Astrocyte (in vitro differentiated cells and primary cell): ENCODE measurements at regions not wholly inside any gene's neighbourhood (a gene's known extent, or its start where the extent isn't known, plus 50 kb on each side); places are given as distances from the start of the nearest gene placed in this dataset.

Experiments used
- DNase-seq: peaks from one replicate; pipeline ENCODE4 v3.0.0-alpha.2; 2010; ENCODE audit warnings: low read depth
- FAIRE-seq: peaks from 2 replicates; lab custom pipeline; 2011; peaks lifted over from hg19 to GRCh38; lab: Jason Lieb, UNC
- H2AFZ ChIP-seq: 2 replicates; pipeline ENCODE4 v1.6.0; 2012; ENCODE audit warnings: low read depth, low read length, inconsistent platforms
- H3K27ac ChIP-seq: 2 replicates; pipeline ENCODE4 v1.5.1; 2011; ENCODE audit warnings: low read depth, low read length, inconsistent platforms
- H3K27me3 ChIP-seq: 2 replicates; pipeline ENCODE4 v1.6.0; 2011; ENCODE audit warnings: low read length, inconsistent platforms; ENCODE audit not compliant: insufficient read depth
- H3K36me3 ChIP-seq: 2 replicates; pipeline ENCODE4 v1.5.1; 2011; ENCODE audit warnings: low read length, inconsistent platforms; ENCODE audit not compliant: insufficient read depth
- H3K4me1 ChIP-seq: 2 replicates; pipeline ENCODE4 v1.5.1; 2011; ENCODE audit warnings: low read length, inconsistent platforms; ENCODE audit not compliant: insufficient read depth
- H3K4me2 ChIP-seq: 2 replicates; pipeline ENCODE4 v1.6.0; 2012; ENCODE audit warnings: low read length, inconsistent platforms
- H3K4me3 ChIP-seq: 2 replicates; pipeline ENCODE4 v1.5.1; 2011; ENCODE audit warnings: low read depth, mild to moderate bottlenecking, low read length, inconsistent platforms; ENCODE audit not compliant: insufficient read depth
- H3K79me2 ChIP-seq: 2 replicates; pipeline ENCODE4 v1.6.0; 2012; ENCODE audit warnings: mild to moderate bottlenecking, low read length, inconsistent platforms; ENCODE audit not compliant: insufficient read depth
- H3K9ac ChIP-seq: 2 replicates; pipeline ENCODE4 v1.6.0; 2012; ENCODE audit warnings: mild to moderate bottlenecking, low read length, inconsistent platforms
- H3K9me3 ChIP-seq: 2 replicates; pipeline ENCODE4 v1.5.1; 2012; ENCODE audit warnings: low read depth, mild to moderate bottlenecking, low read length, inconsistent platforms; ENCODE audit not compliant: insufficient read depth
- H4K20me1 ChIP-seq: 2 replicates; pipeline ENCODE4 v1.6.0; 2012; ENCODE audit warnings: low read length, inconsistent platforms; ENCODE audit not compliant: insufficient read depth
- H3K27ac Mint-ChIP-seq: one replicate; pipeline ENCODE4 v1.8.0; 2021; ENCODE audit warnings: mild to moderate bottlenecking, mixed read lengths; ENCODE audit not compliant: unreplicated experiment
- H3K27me3 Mint-ChIP-seq: one replicate; pipeline ENCODE4 v1.8.0; 2021; ENCODE audit warnings: low read depth, mixed read lengths; ENCODE audit not compliant: unreplicated experiment
- H3K36me3 Mint-ChIP-seq: one replicate; pipeline ENCODE4 v1.8.0; 2021; ENCODE audit warnings: low read depth, mixed read lengths; ENCODE audit not compliant: unreplicated experiment
- H3K4me1 Mint-ChIP-seq: one replicate; pipeline ENCODE4 v1.8.0; 2021; ENCODE audit warnings: low read depth, mixed read lengths; ENCODE audit not compliant: unreplicated experiment
- H3K4me3 Mint-ChIP-seq: one replicate; pipeline ENCODE4 v1.8.0; 2021; ENCODE audit warnings: mild to moderate bottlenecking, moderate library complexity, mixed read lengths; ENCODE audit not compliant: unreplicated experiment
- H3K9me3 Mint-ChIP-seq: one replicate; pipeline ENCODE4 v1.8.0; 2021; ENCODE audit warnings: mild to moderate bottlenecking, mixed read lengths; ENCODE audit not compliant: unreplicated experiment
- EZH2 ChIP-seq: IDR thresholded peaks from 2 replicates; pipeline ENCODE4 v1.6.1; 2012; ENCODE audit warnings: mild to moderate bottlenecking, low read length, inconsistent platforms; ENCODE audit not compliant: insufficient read depth
- TF ChIP-seq, protein P1 (sequence below): IDR thresholded peaks from 2 replicates; pipeline ENCODE4 v1.5.1; 2011; ENCODE audit warnings: low read depth, mild to moderate bottlenecking, inconsistent platforms, low read length, moderate library complexity; ENCODE audit not compliant: insufficient read depth

DNA sequence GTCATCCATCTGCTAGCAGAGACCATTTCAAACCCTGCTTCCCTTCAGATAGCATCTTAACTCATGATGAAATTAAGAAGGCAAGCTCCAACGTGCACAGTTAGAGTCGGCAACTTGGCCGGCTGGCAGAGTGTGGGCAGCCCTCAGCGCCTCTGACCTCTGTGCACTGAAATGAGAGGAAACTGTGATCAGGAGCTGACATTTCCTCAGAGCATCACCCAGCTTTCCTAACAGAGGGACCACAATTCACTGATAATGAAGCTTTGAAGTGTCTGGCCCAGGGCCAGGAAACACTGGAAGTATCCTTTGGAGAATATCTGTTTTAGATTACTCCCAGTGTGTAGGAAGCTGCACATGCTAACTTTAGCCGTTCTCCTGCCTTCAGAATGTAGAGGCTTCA lies 145.0 kb upstream of the ZC3H11B start:
- H3K27ac Mint-ChIP-seq, result no peak overlapping the region
- Histone ChIP-seq H2AFZ (no peak overlapping the region), H3K4me3 (no peak overlapping the region), H3K36me3 (no peaks in the 10 kb centered on the region), H3K9me3 (no peaks in the 10 kb centered on the region), H4K20me1 (no peaks in the 10 kb centered on the region), H3K27me3 (no peaks in the 10 kb centered on the region), H3K9ac (no peak overlapping the region), H3K4me1 (no peaks in the 10 kb centered on the region), H3K27ac (no peak overlapping the region), H3K79me2 (no peaks in the 10 kb centered on the region), H3K4me2 (no peak overlapping the region)
- DNase-seq (peak; percentile 12), FAIRE-seq (no peak)
- peaks cover 2% of the 10 kb centered on the region for H3K9me3 Mint-ChIP-seq
- H3K4me1 Mint-ChIP-seq, result no peaks in the 10 kb centered on the region
- no peak overlapping the region for H3K4me3 Mint-ChIP-seq
- TF ChIP-seq, protein P1, sequence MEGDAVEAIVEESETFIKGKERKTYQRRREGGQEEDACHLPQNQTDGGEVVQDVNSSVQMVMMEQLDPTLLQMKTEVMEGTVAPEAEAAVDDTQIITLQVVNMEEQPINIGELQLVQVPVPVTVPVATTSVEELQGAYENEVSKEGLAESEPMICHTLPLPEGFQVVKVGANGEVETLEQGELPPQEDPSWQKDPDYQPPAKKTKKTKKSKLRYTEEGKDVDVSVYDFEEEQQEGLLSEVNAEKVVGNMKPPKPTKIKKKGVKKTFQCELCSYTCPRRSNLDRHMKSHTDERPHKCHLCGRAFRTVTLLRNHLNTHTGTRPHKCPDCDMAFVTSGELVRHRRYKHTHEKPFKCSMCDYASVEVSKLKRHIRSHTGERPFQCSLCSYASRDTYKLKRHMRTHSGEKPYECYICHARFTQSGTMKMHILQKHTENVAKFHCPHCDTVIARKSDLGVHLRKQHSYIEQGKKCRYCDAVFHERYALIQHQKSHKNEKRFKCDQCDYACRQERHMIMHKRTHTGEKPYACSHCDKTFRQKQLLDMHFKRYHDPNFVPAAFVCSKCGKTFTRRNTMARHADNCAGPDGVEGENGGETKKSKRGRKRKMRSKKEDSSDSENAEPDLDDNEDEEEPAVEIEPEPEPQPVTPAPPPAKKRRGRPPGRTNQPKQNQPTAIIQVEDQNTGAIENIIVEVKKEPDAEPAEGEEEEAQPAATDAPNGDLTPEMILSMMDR, result no peak
- TF ChIP-seq EZH2, result no peak
- no peaks in the 10 kb centered on the region for H3K36me3 Mint-ChIP-seq
- peaks cover 4% of the 10 kb centered on the region for H3K27me3 Mint-ChIP-seq

DNA sequence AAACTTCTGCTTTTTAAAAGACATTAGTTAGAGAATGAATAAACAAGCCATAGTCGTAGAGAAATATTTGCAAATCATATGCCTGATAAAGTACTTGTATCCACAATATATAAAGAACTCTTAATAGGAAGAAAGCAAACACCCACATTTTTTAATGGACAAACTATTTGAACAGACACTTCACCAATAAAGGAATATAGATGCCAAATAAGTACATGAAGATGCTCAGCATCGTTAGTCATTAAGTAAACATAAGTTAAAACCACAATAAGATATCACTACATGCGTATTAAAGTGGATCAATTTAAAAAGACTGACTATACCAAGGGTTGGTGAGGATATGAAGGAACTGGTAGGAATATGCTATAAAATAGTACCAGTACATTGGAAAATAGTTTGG lies 142.3 kb upstream of the ZC3H11B start:
- no peak overlapping the region for H3K27ac Mint-ChIP-seq
- FAIRE-seq, result no peak
- H3K36me3 Mint-ChIP-seq, result no peaks in the 10 kb centered on the region
- Histone ChIP-seq H3K79me2 (no peaks in the 10 kb centered on the region), H3K36me3 (no peaks in the 10 kb centered on the region), H3K27ac (no peak overlapping the region), H4K20me1 (no peaks in the 10 kb centered on the region), H3K27me3 (no peaks in the 10 kb centered on the region), H3K4me3 (no peak overlapping the region), H2AFZ (no peak overlapping the region), H3K9me3 (no peaks in the 10 kb centered on the region), H3K9ac (no peak overlapping the region), H3K4me1 (no peaks in the 10 kb centered on the region), H3K4me2 (no peak overlapping the region)
- H3K27me3 Mint-ChIP-seq, result no peaks in the 10 kb centered on the region
- peaks cover 2% of the 10 kb centered on the region for H3K9me3 Mint-ChIP-seq
- no peak for DNase-seq
- no peak overlapping the region for H3K4me3 Mint-ChIP-seq
- H3K4me1 Mint-ChIP-seq, result no peaks in the 10 kb centered on the region
- TF ChIP-seq, protein P1, result no peak
- no peak for TF ChIP-seq EZH2

DNA sequence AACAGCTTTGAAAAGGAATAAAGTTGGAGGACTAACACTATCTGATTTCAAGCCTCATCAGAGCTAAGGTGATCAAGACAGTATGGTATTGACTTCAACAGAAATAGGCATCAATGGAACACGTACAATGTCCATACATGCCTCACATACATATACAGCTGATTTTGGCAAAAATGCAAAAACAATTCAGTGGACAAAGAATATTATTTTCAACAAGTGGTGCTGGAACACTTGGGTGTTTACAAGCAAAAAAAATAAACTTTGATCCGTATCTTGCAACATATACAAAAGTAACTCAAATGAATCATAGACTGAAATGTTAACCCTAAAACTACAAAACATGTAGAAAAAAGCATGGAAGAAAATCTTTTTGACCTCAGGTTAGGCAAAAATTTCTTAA lies 141.9 kb upstream of the ZC3H11B start:
- H3K4me1 ChIP-seq, result no peaks in the 10 kb centered on the region
- no peaks in the 10 kb centered on the region for H3K27me3 Mint-ChIP-seq
- H3K27ac Mint-ChIP-seq, result no peak overlapping the region
- FAIRE-seq (peak; percentile 43), DNase-seq (no peak)
- no peak overlapping the region for H3K4me3 ChIP-seq
- H3K27me3 ChIP-seq, result no peaks in the 10 kb centered on the region
- H3K4me2 ChIP-seq, result no peak overlapping the region
- no peak overlapping the region for H3K9ac ChIP-seq
- peaks cover 2% of the 10 kb centered on the region for H3K9me3 Mint-ChIP-seq
- no peak for TF ChIP-seq EZH2
- TF ChIP-seq, protein P1, result no peak
- H4K20me1 ChIP-seq, result no peaks in the 10 kb centered on the region
- H3K4me1 Mint-ChIP-seq, result no peaks in the 10 kb centered on the region
- H3K79me2 ChIP-seq, result no peaks in the 10 kb centered on the region
- H3K27ac ChIP-seq, result no peak overlapping the region
- H3K36me3 Mint-ChIP-seq, result no peaks in the 10 kb centered on the region
- no peaks in the 10 kb centered on the region for H3K36me3 ChIP-seq
- H3K9me3 ChIP-seq, result no peaks in the 10 kb centered on the region
- no peak overlapping the region for H3K4me3 Mint-ChIP-seq
- no peak overlapping the region for H2AFZ ChIP-seq
